ENCODE measurements at regions not wholly inside any gene's neighbourhood (a gene's known extent, or its start where the extent isn't known, plus 50 kb on each side); places are given as distances from the start of the nearest gene placed in this dataset.
A peak's percentile ranks its signal among the peaks of the same experiment; 100 is the strongest.
"Not testable (repeated sequence)": the region's sequence is repeated elsewhere in the genome, so short reads cannot be mapped to it uniquely, and the experiment has no call there.

GRCh38 chr15:99486371-99487336 is 79.1 kb upstream of the MEF2A start:
- DNase-seq = peak; percentile 89

- no peak for DNase-seq
Measured at GRCh38 chr15:99487337-99487730, 78.5 kb upstream of the MEF2A start.

GRCh38 chr15:99492275-99492674 is 73.5 kb upstream of the MEF2A start:
- DNase-seq = no peak

GRCh38 chr15:99492716-99493115 is 73.1 kb upstream of the MEF2A start:
- DNase-seq = no peak

GRCh38 chr15:99493461-99493860 is 72.3 kb upstream of the MEF2A start:
- DNase-seq = no peak

GRCh38 chr15:99494536-99495233 is 71.1 kb upstream of the MEF2A start:
- not testable (repeated sequence) for DNase-seq

- DNase-seq = no peak
Measured at GRCh38 chr15:99495430-99496301, 70.1 kb upstream of the MEF2A start.

- no peak for DNase-seq
Measured at GRCh38 chr15:99496302-99496629, 69.5 kb upstream of the MEF2A start.

- no peak for DNase-seq
Measured at GRCh38 chr15:99502182-99502581, 63.6 kb upstream of the MEF2A start.

- DNase-seq = no peak
Measured at GRCh38 chr15:99502661-99503060, 63.1 kb upstream of the MEF2A start.

- no peak for DNase-seq
Measured at GRCh38 chr15:99503411-99503810, 62.4 kb upstream of the MEF2A start.

GRCh38 chr15:99504071-99504822 is 61.5 kb upstream of the MEF2A start:
- no peak for DNase-seq

- no peak for DNase-seq
Measured at GRCh38 chr15:99504823-99505551, 60.8 kb upstream of the MEF2A start.

GRCh38 chr15:99506399-99506798 is 59.4 kb upstream of the MEF2A start:
- no peak for DNase-seq

- DNase-seq = no peak
Measured at GRCh38 chr15:99507016-99507503, 58.7 kb upstream of the MEF2A start.

GRCh38 chr15:99507504-99508310 is 58.1 kb upstream of the MEF2A start:
- DNase-seq = peak; percentile 77

- DNase-seq = no peak
Measured at GRCh38 chr15:99508311-99508645, 57.5 kb upstream of the MEF2A start.

GRCh38 chr15:99508852-99509251 is 56.9 kb upstream of the MEF2A start:
- no peak for DNase-seq

- no peak for DNase-seq
Measured at GRCh38 chr15:99509686-99510461, 55.9 kb upstream of the MEF2A start.

GRCh38 chr15:99511531-99511865 is 54.3 kb upstream of the MEF2A start:
- peak; percentile 72 for DNase-seq
